ENCODE measurements at regions not wholly inside any gene's neighbourhood (a gene's known extent, or its start where the extent isn't known, plus 50 kb on each side); places are given as distances from the start of the nearest gene placed in this dataset.
"Not testable (repeated sequence)": the region's sequence is repeated elsewhere in the genome, so short reads cannot be mapped to it uniquely, and the experiment has no call there.

DNA sequence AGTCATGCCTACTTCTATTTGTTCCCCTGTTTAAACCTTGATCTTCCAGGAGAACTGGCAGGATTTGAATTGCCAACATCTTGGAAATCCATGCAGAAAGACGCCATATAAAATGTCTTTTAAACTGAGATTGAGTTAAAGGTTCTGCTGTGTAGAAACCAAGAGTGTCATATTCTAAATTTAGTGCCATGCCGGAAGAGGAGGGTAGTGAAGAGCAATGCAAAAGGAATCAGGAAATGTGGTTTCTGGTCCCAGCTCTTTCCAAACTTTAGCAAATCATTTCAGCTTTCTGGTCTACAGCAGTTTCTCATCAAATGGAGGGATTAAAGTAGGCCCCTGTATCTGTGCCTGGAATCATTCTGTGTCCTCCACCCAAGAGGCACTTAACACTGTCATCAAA, 85.7 kb downstream of the BTG1 start:
- DNase-seq: no peak

DNA sequence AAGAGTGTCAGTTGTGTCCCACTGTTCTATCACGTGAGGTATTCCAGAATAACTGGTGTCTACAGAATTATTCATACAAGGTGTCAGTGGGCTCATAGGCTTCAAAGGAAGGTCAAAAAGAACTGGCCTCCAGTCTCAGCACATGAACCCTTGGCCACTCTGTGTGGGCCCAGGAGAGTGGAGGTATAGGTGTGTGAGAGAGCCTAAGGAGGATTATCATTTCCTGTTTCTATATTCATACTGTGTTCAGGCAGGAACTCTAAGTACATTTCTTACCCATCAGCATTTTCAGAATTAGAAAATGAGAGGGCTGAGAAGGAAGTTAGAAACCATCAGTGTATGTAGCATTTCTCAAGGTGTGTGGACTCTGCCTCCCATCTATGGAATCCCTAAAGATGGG, 87.0 kb downstream of the BTG1 start:
- no peak for DNase-seq

DNA sequence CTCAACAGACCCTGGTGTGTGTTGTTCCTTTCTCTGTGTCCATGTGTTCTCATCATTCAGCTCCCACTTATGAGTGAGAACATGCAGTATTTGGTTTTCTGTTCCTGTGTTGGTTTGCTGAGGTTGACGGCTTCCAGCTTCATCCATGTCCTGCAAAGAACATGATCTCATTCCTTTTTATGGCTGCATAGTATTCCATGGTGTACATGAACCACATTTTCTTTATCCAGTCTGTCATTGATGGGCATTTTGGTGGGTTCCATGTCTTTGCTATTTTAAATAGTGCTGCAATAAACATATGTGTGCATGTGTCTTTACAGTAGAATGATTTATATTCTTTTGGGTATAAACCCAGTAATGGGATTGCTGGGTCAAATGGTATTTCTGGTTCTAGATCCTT, 88.9 kb downstream of the BTG1 start:
- DNase-seq: not testable (repeated sequence)

DNA sequence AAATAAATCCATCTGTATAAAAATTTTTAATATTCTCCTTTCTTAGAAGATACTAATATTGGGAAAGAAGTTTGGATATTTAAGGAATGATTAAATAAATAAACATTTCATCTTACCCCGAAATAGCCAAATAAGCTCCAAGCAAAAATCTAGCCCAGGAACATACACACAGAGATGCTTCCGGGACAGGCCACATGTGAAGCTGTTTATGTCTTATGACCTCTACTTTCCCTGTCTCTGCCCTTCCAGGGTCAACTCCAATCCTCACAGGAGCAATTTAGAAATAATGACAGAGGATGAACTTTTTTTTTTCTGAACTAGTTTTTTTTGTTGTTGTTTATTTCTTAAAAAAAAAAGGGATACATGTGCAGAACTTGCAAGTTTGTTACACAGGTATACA, 89.4 kb downstream of the BTG1 start:
- DNase-seq: no peak

DNA sequence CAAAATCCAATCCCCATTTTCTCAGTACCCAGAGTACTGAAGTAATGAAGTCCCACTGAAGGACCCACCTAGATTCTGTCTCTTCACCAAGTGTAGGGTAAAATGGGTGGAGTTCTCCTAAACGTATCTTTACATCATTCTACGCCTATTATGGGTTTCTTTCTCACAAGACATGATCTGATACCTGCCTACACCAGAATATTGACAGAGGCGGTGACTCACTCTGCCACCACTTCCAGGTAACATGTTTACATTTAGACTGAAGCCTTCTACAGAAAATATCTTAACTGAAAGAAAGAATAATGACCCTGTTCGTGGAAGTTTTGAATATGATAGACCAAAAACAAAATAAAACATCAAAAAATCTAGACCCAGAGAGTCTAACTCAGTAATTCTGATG, 89.8 kb downstream of the BTG1 start:
- peak; percentile 55 for DNase-seq

DNA sequence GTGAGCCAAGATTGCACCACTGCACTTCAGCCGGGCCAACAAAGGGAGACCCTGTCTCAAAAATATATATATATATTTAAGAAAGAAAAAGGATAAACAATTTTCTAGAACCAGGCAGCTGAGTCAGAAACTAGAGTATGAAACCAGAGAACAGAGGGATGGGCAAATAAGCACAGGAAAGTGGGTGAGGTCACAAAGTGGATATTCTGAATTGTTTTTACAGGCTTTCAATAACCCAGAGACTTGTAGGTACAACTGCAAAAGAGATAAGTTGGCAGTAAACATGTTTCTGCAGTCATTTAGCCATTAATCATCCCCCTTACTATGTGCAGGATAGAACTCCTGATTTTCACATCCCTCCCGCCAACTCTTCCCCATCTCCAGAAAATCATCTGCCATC, 94.2 kb downstream of the BTG1 start:
- DNase-seq: no peak

DNA sequence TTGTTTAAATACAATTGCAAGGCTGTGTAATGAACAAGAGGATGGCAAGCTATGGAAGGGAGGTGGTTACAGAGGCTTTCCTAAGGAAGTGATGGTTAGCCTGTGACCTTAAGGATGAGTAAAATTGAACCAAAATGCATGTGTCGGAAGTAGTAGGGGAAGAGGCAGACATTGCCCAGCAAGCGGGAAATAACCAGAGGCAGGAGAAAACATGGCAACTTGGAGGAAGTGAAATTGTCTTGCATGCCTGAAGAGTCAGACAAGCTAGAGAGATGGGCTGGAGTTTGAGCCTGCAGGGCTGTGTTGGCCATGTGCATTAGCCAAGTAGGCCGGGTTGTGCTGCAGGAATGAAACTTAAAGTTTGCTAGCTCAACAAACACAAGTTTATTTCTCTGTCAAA, 96.2 kb downstream of the BTG1 start:
- DNase-seq: no peak

DNA sequence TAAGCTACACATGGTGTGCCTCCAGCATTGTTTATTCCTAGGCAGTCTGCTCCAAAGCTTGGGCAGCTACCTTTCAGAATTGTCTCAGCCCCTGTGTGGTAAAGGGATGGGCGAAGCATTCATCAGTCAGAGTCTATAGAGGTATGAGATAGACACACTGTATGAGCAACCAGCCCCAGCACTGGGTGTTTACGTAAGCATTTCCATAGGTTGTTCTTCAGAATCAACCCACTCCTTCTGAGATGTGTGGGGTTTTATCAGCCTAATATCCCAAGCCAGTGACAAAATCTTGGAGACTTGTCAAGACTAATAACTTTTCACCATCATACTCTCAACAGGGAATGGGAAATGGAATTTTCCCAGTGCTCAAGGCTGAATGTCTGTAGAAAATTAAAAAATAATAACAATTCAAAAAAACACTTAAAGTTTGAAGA, 98.2 kb downstream of the BTG1 start:
- DNase-seq: no peak

DNA sequence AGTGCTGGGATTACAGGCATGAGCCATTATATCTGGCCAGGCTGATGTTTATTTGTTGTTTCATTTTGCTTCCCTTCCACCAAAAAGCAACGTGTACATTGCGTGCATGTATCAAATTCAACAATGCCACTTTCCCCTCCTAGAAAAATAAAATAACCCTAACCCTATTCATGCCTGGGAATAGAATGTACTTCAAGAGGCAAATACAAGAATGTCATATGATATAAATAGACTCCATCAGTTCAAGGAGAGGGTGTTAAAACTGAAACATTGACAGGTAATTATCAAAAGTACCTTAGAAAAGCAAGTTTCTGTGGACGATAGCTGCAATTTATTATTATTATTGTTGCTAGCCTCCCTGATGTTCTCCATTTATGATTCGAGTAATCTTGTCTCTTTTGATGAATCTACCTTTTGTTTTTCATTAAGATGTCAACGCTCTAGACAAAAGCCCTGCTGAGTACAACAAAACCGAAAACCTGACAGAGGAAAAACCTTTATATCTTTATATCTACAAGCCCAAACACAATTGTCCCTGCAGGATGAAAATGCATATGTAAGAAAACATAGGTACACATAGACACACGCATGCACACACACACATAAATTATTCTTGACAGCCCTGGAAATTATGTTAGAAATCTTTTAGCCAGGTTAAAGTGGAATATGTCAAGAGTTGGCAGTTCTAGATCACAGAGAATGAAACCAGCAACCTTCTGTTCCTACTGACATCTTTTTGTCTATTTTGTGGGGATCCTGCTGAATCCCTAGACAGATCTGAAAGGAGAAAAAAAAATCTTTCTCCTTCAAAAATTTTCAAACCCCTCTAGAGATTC, 98.9 kb downstream of the BTG1 start:
- DNase-seq: no peak

DNA sequence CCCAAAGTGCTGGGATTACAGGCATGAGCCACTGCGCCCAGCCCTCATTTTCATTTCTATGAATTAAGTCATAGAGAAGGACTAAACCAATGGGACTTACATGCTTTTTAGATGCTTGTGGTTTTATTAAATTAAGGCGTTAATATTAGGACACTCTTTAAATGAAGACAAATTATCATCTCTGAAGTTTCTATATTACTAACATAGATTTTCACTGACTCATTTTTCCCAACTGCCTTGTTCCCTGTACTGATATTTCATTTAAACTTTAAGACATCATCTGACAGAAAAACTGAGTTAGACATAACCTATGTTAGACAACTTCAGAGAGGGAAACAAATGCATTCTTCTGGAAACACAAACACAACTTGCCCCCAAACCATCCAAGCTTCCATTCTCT, 99.8 kb downstream of the BTG1 start:
- no peak for DNase-seq

DNA sequence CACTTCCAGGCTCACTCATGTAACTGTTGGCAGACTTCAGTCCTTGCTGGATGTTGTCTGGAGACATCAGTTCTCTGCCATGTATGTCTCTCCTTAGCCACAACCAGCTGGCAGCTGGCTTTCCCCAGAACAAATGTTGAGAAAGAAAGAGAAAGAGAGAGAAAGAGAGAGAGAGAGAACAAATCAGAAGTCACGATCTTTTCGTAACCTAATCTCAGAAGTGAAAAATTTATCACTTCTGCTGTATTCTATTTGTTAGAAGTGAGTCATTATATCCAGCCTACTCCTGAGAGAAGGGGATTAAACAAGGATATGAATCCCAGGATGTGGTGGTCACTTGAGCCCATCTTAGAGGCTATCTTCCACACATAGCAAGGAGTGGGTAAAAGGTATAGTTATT, 101.2 kb downstream of the BTG1 start:
- no peak for DNase-seq

DNA sequence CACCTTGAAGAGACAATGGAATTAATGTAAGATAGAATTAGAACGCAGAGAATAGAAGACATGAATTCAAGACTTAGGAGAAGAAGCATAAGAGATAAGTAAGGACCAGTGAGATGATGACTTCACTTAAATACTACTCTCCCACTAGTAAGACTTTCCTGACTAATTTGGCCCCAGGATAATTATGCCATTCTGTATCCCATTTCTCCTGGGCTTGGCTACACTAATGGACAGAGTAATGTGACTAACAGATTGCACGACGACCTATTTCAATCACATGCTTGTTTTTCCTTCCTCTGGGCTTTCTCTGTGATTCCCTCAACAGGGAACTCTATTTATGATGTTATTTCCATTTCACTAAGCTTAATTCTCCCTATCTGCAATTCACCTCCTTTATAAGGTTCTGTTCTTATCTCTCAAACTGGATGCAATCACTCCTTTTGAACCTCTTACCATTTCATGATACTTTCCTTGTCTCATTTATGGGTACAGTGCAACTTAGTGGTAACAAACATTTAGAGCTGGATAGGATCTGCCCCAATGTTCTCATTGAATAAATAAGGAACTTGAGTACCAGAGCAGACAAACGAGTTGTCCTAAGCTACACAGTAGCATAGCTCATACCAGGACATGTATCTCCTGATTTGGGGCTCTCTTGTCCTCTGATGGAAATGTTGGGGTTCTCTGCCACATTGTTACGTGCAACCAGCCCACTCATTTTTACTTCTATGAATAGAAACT, 102.7 kb downstream of the BTG1 start:
- DNase-seq: no peak

DNA sequence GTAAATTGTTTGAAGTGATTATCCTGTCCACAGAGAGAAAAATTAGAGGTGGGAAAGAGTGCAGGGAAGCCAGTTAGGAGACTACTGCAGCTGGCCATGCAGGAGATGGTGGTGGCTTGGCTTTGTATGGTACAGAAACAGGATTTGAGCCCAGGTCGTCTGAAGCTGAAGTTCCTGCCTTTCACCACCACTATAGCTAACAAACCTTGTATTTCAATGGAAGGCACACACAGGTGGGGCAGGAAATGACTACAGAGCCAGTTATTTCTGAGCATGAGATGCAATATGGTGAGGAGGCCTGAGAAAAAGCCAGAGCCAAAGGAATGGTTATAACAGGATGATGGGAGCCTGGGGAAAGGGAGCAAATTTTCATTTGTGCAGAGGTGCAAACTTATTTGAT, 103.9 kb downstream of the BTG1 start:
- no peak for DNase-seq

DNA sequence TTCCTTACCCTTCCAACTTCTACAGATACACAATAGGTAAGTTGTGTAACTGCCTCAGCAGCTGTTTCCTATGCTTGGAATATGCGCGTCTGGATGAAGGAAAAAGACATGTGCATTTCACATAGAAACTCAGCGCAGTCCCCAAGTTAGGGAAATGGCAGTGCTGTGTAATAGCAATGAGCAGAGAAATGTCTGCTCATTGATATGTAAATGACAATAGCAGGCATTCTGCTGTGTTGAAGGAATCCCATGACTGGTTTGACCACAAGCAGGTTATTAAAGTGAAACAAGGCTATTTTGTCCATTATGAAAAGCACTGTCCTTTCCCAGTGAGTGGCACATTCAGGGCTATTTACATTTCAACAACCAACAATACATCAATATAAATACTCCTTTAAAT, 106.6 kb downstream of the BTG1 start:
- no peak for DNase-seq

DNA sequence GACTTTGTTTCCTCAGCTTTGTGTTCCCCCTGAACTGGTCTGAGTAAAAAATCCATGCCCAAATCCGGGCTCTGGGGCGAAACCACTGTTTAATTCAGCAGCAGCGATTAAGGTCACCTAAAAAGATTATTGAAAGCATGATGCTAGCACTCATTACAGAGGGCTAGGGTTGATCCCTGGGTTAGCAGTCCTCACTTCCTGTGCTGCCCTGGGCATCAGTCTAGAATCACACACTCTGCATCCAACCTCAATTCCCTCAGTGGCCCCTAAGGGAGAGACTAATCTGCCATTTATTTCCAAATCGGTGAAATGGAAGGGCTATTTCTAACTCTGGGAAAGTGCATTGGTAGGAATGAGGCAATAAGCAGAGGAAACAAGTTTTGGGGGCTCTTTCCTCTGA, 107.2 kb downstream of the BTG1 start:
- DNase-seq: no peak

DNA sequence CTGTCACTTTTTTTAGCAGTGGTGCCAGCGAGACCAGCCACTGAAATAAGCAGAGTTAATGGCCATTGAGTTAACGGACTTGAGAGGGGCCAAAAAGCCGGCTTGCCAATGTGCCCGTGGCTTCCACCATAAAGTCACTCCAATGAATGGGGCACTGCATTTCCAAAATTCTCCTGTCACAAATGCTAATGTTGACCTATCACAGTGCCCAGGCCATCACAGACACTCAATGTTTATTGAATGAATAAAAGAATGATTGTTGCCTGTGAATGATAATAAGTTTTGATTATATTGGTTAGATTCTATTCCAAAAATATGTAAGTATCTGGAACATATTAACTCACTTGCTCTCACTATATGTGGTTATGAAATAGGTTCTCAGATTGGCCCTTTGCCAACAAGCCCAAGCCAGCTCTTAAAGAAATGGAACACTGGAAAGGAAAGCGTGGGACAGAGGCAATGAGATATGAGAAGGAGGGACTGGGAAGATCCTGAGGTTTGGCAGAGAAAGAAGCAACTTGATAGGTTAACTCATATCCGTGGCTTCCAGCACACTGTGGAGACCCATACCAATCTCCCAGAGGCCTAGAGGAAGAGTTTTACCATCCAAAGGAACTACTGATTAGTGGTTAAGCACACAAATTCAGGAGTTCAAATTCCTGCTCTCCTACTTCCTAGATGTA, 108.7 kb downstream of the BTG1 start:
- no peak for DNase-seq

DNA sequence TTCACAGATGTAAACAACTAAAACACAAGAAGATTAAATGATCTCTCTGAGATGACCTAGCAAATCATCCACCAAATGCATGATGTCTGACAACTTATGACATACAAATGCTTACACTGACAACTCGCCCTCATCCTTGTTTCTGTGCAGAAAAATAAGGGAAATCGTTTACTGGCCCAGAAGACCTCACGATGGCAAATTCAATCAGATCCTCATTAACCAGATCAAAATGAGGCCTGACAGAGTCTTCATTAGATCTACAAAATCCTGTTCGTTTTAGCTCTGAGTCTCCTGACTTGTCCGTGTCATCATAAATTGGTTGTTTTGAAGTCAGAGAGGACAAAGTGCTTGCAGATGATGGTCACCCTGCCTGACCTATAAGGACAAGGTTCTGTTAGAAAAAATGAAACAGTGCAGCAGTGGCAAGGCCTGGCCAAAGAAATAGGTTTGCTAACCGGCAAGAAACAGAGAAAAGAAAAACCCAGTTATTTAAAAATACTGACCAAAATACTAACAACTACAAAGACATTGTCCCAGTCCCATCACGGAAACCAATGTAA, 109.5 kb downstream of the BTG1 start:
- DNase-seq: no peak

DNA sequence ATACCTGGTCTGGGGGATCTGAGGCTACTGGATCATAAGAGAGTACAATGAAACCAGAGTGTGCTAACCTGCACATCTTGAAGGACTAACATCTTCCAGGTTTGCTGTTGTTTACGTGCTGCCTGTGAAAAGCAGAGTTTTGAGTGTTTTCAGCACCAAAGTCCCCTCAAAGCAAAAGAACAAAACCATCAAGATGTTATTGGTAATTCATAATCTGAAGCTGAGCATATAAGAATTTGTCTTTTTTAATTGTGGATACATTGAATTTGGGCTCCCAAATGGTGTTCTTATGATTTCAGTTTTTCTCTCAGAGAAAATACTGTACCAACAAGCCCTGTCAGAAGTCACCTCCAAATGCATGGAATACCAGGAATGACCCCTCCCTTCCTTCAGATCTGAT, 110.2 kb downstream of the BTG1 start:
- DNase-seq: no peak

DNA sequence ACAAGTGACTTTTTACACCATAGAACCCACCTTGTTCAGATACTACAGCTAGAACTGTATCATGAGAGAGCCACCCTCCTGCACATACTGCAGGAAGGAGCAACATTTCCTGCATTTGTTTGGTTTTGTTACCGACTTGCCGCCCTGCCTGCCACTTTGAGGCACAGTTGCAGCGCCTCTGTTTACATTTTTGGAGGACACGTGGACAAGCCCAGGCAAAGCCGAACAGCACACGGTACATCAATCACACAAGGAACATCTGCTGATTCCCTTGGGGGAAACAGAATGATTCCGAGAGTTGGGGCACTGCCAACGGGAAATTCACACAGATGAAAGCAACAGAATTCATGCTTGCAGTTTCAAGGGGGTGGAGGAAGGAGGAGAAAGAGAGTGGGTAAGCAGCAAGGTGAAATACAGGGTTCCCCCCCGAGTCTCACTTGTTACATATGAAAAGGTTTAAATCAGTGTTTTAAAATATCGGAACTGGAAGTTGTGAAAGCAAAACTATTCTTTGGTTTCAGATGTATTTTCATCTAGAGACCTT, 110.7 kb downstream of the BTG1 start:
- DNase-seq: peak; percentile 48

DNA sequence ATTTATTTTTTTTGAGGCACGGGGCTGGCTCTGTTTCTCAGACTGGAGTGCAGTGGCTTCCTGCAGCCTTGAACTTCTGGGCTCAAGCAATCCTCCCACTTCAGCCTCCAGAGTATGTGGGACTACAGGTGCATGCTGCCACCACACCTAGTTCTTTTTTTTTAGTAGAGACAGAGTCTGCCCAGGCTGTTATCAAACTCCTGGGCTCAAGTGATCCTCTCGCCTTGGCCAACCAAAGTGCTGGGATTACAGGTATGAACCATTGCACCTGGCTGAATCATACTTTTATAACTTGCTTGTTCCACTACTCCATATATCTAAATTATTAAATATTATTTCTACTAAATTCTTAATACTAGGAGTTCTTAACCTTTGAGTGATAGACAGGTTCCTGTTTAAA, 111.6 kb downstream of the BTG1 start:
- DNase-seq: no peak

DNA sequence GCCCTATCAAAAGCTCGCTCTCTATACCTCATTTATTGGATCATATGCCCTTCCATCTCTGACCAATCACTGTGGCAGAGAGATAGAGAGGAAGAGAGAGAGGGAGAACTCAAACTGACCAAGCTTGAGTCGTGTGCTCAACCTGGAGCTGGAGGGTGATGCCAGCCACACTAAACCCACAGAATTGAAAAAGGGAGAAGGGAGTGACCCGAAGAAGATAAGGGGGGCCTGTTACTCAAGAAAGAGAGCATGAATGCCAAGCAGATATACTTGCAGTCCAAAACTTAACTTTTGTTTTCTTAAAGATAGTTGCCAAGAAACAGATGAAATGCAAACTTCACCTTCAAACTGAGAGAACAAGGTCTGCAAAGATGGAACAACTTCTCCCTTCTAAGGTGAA, 112.7 kb downstream of the BTG1 start:
- no peak for DNase-seq

DNA sequence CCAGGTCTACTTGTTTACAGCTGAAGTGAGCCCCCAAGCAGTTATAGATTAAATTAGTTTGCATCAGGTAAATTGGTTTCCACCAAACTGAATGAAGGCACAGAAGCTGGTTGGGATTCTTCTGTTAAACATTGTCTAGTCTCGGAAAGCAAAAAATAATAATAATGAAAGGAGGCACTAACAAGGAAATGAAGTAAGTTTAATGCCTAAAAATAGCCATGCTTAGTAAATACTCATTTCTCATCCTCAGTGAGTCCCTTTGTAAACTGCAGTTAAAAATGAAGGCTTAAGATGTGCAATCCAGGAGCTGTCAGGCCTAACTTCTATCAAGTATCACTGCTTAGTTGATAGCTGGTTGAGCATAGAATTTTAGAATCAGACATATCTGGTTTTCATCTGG, 113.5 kb downstream of the BTG1 start:
- no peak for DNase-seq

DNA sequence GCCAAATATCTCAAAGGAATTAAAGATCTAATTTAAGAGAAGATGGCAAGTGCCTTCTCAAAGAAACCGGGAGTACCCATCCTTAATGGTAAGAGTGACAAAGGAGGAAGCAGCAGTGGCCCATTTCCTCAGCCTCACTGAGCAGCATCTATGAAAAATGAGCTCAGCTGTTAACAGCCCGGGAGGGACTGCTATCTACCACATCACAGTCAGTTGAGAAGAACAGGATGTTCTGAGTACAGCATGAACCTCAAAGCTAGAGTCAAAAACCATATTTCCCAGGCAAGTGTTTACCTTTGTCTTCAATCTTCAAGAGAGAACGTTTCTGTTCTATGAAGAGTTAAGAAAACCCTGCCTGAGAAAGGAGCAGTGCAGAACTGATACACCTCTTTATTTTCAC, 115.0 kb downstream of the BTG1 start:
- no peak for DNase-seq

Data from stimulated activated CD8-positive, alpha-beta memory T cell treated with anti-CD3 and anti-CD28 coated beads, Interleukin-4, amount 100 ng/mL, for 48 hours (primary cell).